ENCODE measurements at regions not wholly inside any gene's neighbourhood (a gene's known extent, or its start where the extent isn't known, plus 50 kb on each side); places are given as distances from the start of the nearest gene placed in this dataset.

- Histone ChIP-seq H3K4me1 (ENCODE audit: insufficient read depth, low read length, poor library complexity, severe bottlenecking) (no peaks in the 10 kb centered on the region), H3K4me3 (ENCODE audit: low read depth, low read length, poor library complexity, severe bottlenecking) (no peak overlapping the region), H4K20me1 (ENCODE audit: insufficient read depth, low read length) (no peaks in the 10 kb centered on the region), H3K9me2 (ENCODE audit: insufficient read depth, low read length) (no peaks in the 10 kb centered on the region), H3K27ac (ENCODE audit: low read depth, low read length, poor library complexity, severe bottlenecking) (no peak overlapping the region), H2AFZ (ENCODE audit: low read length) (no peak overlapping the region), H3K9me3 (ENCODE audit: low read length) (no peaks in the 10 kb centered on the region), H3K79me2 (ENCODE audit: insufficient read depth, low read depth, low read length) (no peaks in the 10 kb centered on the region), H3K4me2 (ENCODE audit: low read length) (no peak overlapping the region), H3K36me3 (ENCODE audit: insufficient read depth, low read length) (no peaks in the 10 kb centered on the region)
- intact Hi-C loops (cut with micrococcal nuclease; ENCODE audit: unreplicated experiment): no loop called here
- DNase-seq (ENCODE audit: low spot score): no peak
- ChIA-PET CTCF (ENCODE audit: unreplicated experiment) (no interaction called here), POLR2A (no interaction called here)
- TF ChIP-seq CTCF (conservative IDR thresholded peaks at IDR 0.05; ENCODE audit: low read length): no peak
- no TSS peak for BruUV-seq (replicated peaks)
Observed at GRCh38 chr1:198445872-198446271, 94.6 kb downstream of the ATP6V1G3 start.

- Histone ChIP-seq H3K9me3 (ENCODE audit: low read length) (no peaks in the 10 kb centered on the region), H3K4me2 (ENCODE audit: low read length) (no peak overlapping the region), H3K4me1 (ENCODE audit: insufficient read depth, low read length, poor library complexity, severe bottlenecking) (no peaks in the 10 kb centered on the region), H2AFZ (ENCODE audit: low read length) (no peak overlapping the region), H4K20me1 (ENCODE audit: insufficient read depth, low read length) (no peaks in the 10 kb centered on the region), H3K27ac (ENCODE audit: low read depth, low read length, poor library complexity, severe bottlenecking) (no peak overlapping the region), H3K79me2 (ENCODE audit: insufficient read depth, low read depth, low read length) (no peaks in the 10 kb centered on the region), H3K4me3 (ENCODE audit: low read depth, low read length, poor library complexity, severe bottlenecking) (no peak overlapping the region), H3K36me3 (ENCODE audit: insufficient read depth, low read length) (no peaks in the 10 kb centered on the region), H3K9me2 (ENCODE audit: insufficient read depth, low read length) (no peaks in the 10 kb centered on the region)
- no TSS peak for BruUV-seq (replicated peaks)
- ChIA-PET POLR2A (interaction anchor here (0.7 kb wide), 1 partner anchor 489 kb away, joined by 3 read pairs; no protein-coding TSS in a partner anchor), CTCF (ENCODE audit: unreplicated experiment) (no interaction called here)
- no peak for DNase-seq (ENCODE audit: low spot score)
- intact Hi-C loops (cut with micrococcal nuclease; ENCODE audit: unreplicated experiment): no loop called here
- TF ChIP-seq CTCF (conservative IDR thresholded peaks at IDR 0.05; ENCODE audit: low read length) (no peak), EZH2phosphoT487 (IDR thresholded peaks at IDR 0.05; ENCODE audit: borderline replicate concordance, low read depth, low read length) (no peak)
Observed at GRCh38 chr1:198444792-198445191, 95.7 kb downstream of the ATP6V1G3 start.

- Histone ChIP-seq H4K20me1 (ENCODE audit: insufficient read depth, low read length) (no peaks in the 10 kb centered on the region), H3K9me3 (ENCODE audit: low read length) (no peaks in the 10 kb centered on the region), H3K27ac (ENCODE audit: low read depth, low read length, poor library complexity, severe bottlenecking) (no peak overlapping the region), H3K9me2 (ENCODE audit: insufficient read depth, low read length) (no peaks in the 10 kb centered on the region), H3K4me1 (ENCODE audit: insufficient read depth, low read length, poor library complexity, severe bottlenecking) (no peaks in the 10 kb centered on the region), H3K36me3 (ENCODE audit: insufficient read depth, low read length) (no peaks in the 10 kb centered on the region), H3K4me3 (ENCODE audit: low read depth, low read length, poor library complexity, severe bottlenecking) (no peak overlapping the region), H2AFZ (ENCODE audit: low read length) (no peak overlapping the region), H3K79me2 (ENCODE audit: insufficient read depth, low read depth, low read length) (no peaks in the 10 kb centered on the region), H3K4me2 (ENCODE audit: low read length) (no peak overlapping the region)
- CTCF ChIA-PET (ENCODE audit: unreplicated experiment): no interaction called here
- TF ChIP-seq CTCF (conservative IDR thresholded peaks at IDR 0.05; ENCODE audit: low read length) (no peak), EZH2phosphoT487 (IDR thresholded peaks at IDR 0.05; ENCODE audit: borderline replicate concordance, low read depth, low read length) (no peak)
- intact Hi-C loops (cut with micrococcal nuclease; ENCODE audit: unreplicated experiment): no loop called here
- BruUV-seq (replicated peaks): no TSS peak
- POLR2A ChIA-PET: no interaction called here
- DNase-seq (ENCODE audit: low spot score): no peak
Observed at GRCh38 chr1:198443365-198444233, 96.9 kb downstream of the ATP6V1G3 start.

All from OCI-LY7 (cell line).